ENCODE measurements at regions not wholly inside any gene's neighbourhood (a gene's known extent, or its start where the extent isn't known, plus 50 kb on each side); places are given as distances from the start of the nearest gene placed in this dataset.

- no peak for DNase-seq (ENCODE audit: low read depth)
- TF ChIP-seq, protein P1, sequence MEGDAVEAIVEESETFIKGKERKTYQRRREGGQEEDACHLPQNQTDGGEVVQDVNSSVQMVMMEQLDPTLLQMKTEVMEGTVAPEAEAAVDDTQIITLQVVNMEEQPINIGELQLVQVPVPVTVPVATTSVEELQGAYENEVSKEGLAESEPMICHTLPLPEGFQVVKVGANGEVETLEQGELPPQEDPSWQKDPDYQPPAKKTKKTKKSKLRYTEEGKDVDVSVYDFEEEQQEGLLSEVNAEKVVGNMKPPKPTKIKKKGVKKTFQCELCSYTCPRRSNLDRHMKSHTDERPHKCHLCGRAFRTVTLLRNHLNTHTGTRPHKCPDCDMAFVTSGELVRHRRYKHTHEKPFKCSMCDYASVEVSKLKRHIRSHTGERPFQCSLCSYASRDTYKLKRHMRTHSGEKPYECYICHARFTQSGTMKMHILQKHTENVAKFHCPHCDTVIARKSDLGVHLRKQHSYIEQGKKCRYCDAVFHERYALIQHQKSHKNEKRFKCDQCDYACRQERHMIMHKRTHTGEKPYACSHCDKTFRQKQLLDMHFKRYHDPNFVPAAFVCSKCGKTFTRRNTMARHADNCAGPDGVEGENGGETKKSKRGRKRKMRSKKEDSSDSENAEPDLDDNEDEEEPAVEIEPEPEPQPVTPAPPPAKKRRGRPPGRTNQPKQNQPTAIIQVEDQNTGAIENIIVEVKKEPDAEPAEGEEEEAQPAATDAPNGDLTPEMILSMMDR (IDR thresholded peaks at IDR 0.05; ENCODE audit: insufficient read depth, low read depth, low read length) = no peak
- no peak overlapping the region for H3K4me3 ChIP-seq (ENCODE audit: low read depth, low read length)
Observed at GRCh38 chr4:59629348-59629747, 1570.8 kb upstream of the ADGRL3 start.

DNA sequence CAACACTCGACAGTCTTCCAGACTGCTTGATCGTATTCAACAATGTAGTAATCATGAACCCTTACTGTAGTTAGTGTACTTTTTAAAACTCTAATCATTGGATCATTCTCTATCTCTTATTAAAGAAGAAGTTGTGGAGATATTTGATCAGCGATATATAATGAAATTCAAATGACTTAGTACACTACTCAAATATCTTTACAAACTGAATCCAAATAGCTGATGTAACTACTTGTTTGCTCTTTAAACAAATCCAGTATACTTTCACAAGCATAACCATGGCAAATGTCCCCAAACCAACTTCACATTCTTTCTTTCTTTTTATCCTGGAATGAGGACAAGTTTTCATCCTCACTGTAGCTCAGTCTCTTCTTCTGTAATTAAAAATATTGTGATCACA, 1569.9 kb upstream of the ADGRL3 start:
- no peak overlapping the region for H3K4me3 ChIP-seq (ENCODE audit: low read depth, low read length)
- TF ChIP-seq, protein P1 (IDR thresholded peaks at IDR 0.05; ENCODE audit: insufficient read depth, low read depth, low read length) = no peak
- no peak for DNase-seq (ENCODE audit: low read depth)

DNA sequence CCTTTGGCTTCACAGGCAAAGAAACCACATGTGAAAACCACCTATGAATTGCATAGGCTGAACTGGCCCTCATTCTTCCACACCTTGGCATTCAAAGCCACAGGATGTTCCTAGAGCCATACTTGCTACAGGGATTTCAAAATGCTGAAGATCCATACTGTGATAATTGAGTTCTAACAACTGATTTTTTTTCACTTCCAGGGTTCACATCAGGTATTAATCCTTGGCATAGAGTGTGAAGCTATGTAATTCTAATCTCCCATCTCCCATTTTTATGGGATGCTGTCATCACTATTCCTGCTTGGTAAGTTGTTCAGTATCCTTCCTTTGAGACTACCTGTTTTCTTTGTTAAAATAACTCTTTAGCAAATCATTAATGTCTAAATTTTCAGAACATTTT, 1569.2 kb upstream of the ADGRL3 start:
- no peak for DNase-seq (ENCODE audit: low read depth)
- TF ChIP-seq, protein P1 (IDR thresholded peaks at IDR 0.05; ENCODE audit: insufficient read depth, low read depth, low read length) = no peak
- no peak overlapping the region for H3K4me3 ChIP-seq (ENCODE audit: low read depth, low read length)

- TF ChIP-seq, protein P1 (IDR thresholded peaks at IDR 0.05; ENCODE audit: insufficient read depth, low read depth, low read length) = no peak
- H3K4me3 ChIP-seq (ENCODE audit: low read depth, low read length) = no peak overlapping the region
- no peak for DNase-seq (ENCODE audit: low read depth)
Observed at GRCh38 chr4:59637596-59637995, 1562.5 kb upstream of the ADGRL3 start.

DNA sequence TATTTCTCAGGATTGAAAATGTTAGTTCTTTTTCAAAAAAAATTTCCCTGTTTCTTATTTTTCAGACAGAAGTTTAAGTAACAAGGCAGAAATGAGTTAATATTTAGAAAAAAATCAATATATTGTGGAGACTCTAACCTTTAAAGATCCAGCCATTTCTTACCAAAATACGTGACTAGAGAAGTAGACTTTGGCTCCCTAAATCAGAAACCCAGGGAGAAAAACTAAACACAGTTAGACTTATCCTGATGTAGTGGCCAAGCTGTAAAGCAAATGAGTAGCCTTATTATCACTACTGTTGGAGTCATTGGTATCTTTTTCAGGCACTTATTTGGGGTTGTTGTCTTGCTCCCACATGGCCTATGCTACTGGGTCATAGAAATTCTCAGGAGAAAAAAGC, 1556.4 kb upstream of the ADGRL3 start:
- no peak for DNase-seq (ENCODE audit: low read depth)
- H3K4me3 ChIP-seq (ENCODE audit: low read depth, low read length) = no peak overlapping the region
- TF ChIP-seq, protein P1 (IDR thresholded peaks at IDR 0.05; ENCODE audit: insufficient read depth, low read depth, low read length) = no peak

DNA sequence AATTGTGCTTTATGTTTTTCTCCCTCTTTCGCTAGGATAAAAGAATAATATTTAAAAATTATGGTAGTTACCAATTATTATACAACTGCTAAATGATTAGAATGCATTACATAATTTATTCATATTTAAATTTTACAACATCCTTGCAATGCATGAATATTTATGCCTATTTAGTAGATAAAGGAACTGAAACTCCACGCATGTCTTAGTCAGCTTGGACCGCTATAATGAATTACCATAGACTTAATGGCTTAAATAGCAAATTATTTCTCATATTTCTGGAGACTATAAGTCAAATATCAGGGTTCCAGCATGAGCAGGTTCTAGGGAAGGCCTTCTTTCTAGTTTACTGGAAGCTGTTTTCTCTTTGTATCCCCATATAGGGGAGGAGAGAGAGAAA, 1555.4 kb upstream of the ADGRL3 start:
- no peak overlapping the region for H3K4me3 ChIP-seq (ENCODE audit: low read depth, low read length)
- TF ChIP-seq, protein P1 (IDR thresholded peaks at IDR 0.05; ENCODE audit: insufficient read depth, low read depth, low read length) = no peak
- DNase-seq (ENCODE audit: low read depth) = no peak

- H3K4me3 ChIP-seq (ENCODE audit: low read depth, low read length) = no peak overlapping the region
- no peak for DNase-seq (ENCODE audit: low read depth)
- TF ChIP-seq, protein P1 (IDR thresholded peaks at IDR 0.05; ENCODE audit: insufficient read depth, low read depth, low read length) = no peak
Observed at GRCh38 chr4:59646082-59646481, 1554.0 kb upstream of the ADGRL3 start.

All from fibroblast of villous mesenchyme (primary cell).